ENCODE measurements at regions not wholly inside any gene's neighbourhood (a gene's known extent, or its start where the extent isn't known, plus 50 kb on each side); places are given as distances from the start of the nearest gene placed in this dataset.

- no peak overlapping the region for H3K9ac ChIP-seq (ENCODE audit: low read depth, low read length)
- H4K8ac ChIP-seq (ENCODE audit: low read depth in 2 of 2, low read length in 2 of 2) = no peak overlapping the region
- H3K4me1 ChIP-seq (ENCODE audit: control insufficient read depth, insufficient read depth, low read length) = no peaks in the 10 kb centered on the region
- H4K91ac ChIP-seq (ENCODE audit: insufficient read depth, low read depth, low read length) = no peak overlapping the region
- H2AFZ ChIP-seq (replicated peaks; ENCODE audit: low read length, poor library complexity) = no peak overlapping the region
- no peaks in the 10 kb centered on the region for H3K9me1 ChIP-seq (ENCODE audit: insufficient read depth, low read length)
- no peak overlapping the region for H2BK5ac ChIP-seq (ENCODE audit: low read depth, low read length, poor library complexity, severe bottlenecking)
- H2BK15ac ChIP-seq (ENCODE audit: low read depth, low read length) = no peak overlapping the region
- H3K79me1 ChIP-seq (ENCODE audit: low read depth in 1 of 2, low read length in 2 of 2) = no peaks in the 10 kb centered on the region
- H2BK20ac ChIP-seq (ENCODE audit: low read depth, low read length) = no peak overlapping the region
- dilution Hi-C loops (cut with HindIII; ENCODE audit: low sequenced_read_pairs, unreplicated experiment) (no loop called here), in situ Hi-C loops (cut with MboI; ENCODE audit: low sequenced_read_pairs) (no loop called here), intact Hi-C loops (cut with micrococcal nuclease) (no loop called here)
- H3K9me3 ChIP-seq (ENCODE audit: control insufficient read depth, insufficient read depth, low read length) = no peaks in the 10 kb centered on the region
- no peak overlapping the region for H3K23ac ChIP-seq (ENCODE audit: low read depth, low read length)
- no peak overlapping the region for H3K4me2 ChIP-seq (ENCODE audit: low read depth, low read length)
- DNase-seq (no peak), ATAC-seq (ENCODE audit: low read depth) (no peak)
- no peak overlapping the region for H4K5ac ChIP-seq (ENCODE audit: low read depth, low read length)
- no peaks in the 10 kb centered on the region for H4K20me1 ChIP-seq (ENCODE audit: insufficient read depth, low read length)
- H2AK5ac ChIP-seq (ENCODE audit: low read depth, low read length) = no peak overlapping the region
- no peak overlapping the region for H2AK9ac ChIP-seq (replicated peaks; ENCODE audit: low read depth, low read length, poor library complexity)
- H3K4me3 ChIP-seq (ENCODE audit: insufficient read depth, low read depth, low read length) = no peak overlapping the region
- no peak overlapping the region for H3K27ac ChIP-seq (ENCODE audit: insufficient read depth, low read length)
- no peaks in the 10 kb centered on the region for H3K27me3 ChIP-seq (ENCODE audit: control insufficient read depth, insufficient read depth, low read length)
- BruUV-seq (replicated peaks) = no TSS peak
- no peak overlapping the region for H2BK120ac ChIP-seq (ENCODE audit: low read depth, low read length)
- no peak overlapping the region for H3K4ac ChIP-seq (ENCODE audit: low read depth, low read length)
- ChIA-PET CTCF (no interaction called here), POLR2A (ENCODE audit: unreplicated experiment) (no interaction called here)
- TF ChIP-seq MAFK (IDR thresholded peaks at IDR 0.05; ENCODE audit: low read depth, low read length) = no peak
- TF ChIP-seq MXI1 (IDR thresholded peaks at IDR 0.05; ENCODE audit: borderline replicate concordance, low read depth, low read length) = no peak
- TF ChIP-seq USF2 (IDR thresholded peaks at IDR 0.05; ENCODE audit: low read depth, low read length) = no peak
- no peak for TF ChIP-seq BHLHE40 (IDR thresholded peaks at IDR 0.05; ENCODE audit: low read depth, low read length)
- H3K56ac ChIP-seq (ENCODE audit: extremely low read depth, insufficient read depth, low read length) = no peak overlapping the region
- H3K36me3 ChIP-seq (ENCODE audit: control insufficient read depth, insufficient read depth, low read length) = no peaks in the 10 kb centered on the region
- no peak overlapping the region for H3K14ac ChIP-seq (replicated peaks; ENCODE audit: low read depth, low read length)
- no peak overlapping the region for H3K18ac ChIP-seq (ENCODE audit: low read depth, low read length)
Measured at GRCh38 chr6:85041376-85041775, 277.0 kb upstream of the TBX18 start.

All from IMR-90 (cell line).